ENCODE measurements at regions not wholly inside any gene's neighbourhood (a gene's known extent, or its start where the extent isn't known, plus 50 kb on each side); places are given as distances from the start of the nearest gene placed in this dataset.

- Mint-ChIP-seq H3K27me3 (no peaks in the 10 kb centered on the region), H3K27ac (no peak overlapping the region), H3K4me3 (no peak overlapping the region), H3K9me3 (peaks cover 2% of the 10 kb centered on the region), H3K4me1 (ENCODE audit: low read depth) (no peaks in the 10 kb centered on the region), H3K36me3 (ENCODE audit: low read depth) (no peaks in the 10 kb centered on the region)
- intact Hi-C loops (cut with DNase I, micrococcal nuclease), result no loop called here
- no peak overlapping the region for H3K4me3 ChIP-seq (ENCODE audit: low read length)
- ATAC-seq (ENCODE audit: poor library complexity) (no peak), DNase-seq (no peak)
- POLR2A ChIA-PET, result no interaction called here
- no peak for TF ChIP-seq CTCF (IDR thresholded peaks at IDR 0.05)
- CTCF ChIA-PET, result no interaction called here
- no peak overlapping the region for H3K27ac ChIP-seq (ENCODE audit: low read depth in 1 of 2, low read length in 2 of 2)
- no peaks in the 10 kb centered on the region for H3K27me3 ChIP-seq (ENCODE audit: control insufficient read depth in 1 of 2, insufficient read depth in 2 of 2, low read length in 2 of 2)
- peaks cover 0 to 3% of the 10 kb centered on the region in 2 experiments for H3K9me3 ChIP-seq (ENCODE audit: control insufficient read depth in 1 of 2, insufficient read depth in 1 of 2, low read length in 2 of 2)
- no peaks in the 10 kb centered on the region for H3K4me1 ChIP-seq (ENCODE audit: insufficient read depth, low read length)
- H3K36me3 ChIP-seq (ENCODE audit: insufficient read depth, low read length), result no peaks in the 10 kb centered on the region
Observed at GRCh38 chr4:23630110-23630509, 259.7 kb downstream of the PPARGC1A start.

- no peak for ATAC-seq (ENCODE audit: poor library complexity)
Observed at GRCh38 chr4:23629421-23629820, 260.4 kb downstream of the PPARGC1A start.

GRCh38 chr4:23614284-23614892 is 275.5 kb downstream of the PPARGC1A start:
- ChIA-PET CTCF (no interaction called here), POLR2A (no interaction called here)
- Histone ChIP-seq H3K4me3 (ENCODE audit: low read length) (no peak overlapping the region), H3K27ac (ENCODE audit: low read depth in 1 of 2, low read length in 2 of 2) (no peak overlapping the region), H3K36me3 (ENCODE audit: insufficient read depth, low read length) (no peaks in the 10 kb centered on the region), H3K27me3 (ENCODE audit: control insufficient read depth in 1 of 2, insufficient read depth in 2 of 2, low read length in 2 of 2) (no peaks in the 10 kb centered on the region), H3K9me3 (ENCODE audit: control insufficient read depth in 1 of 2, insufficient read depth in 1 of 2, low read length in 2 of 2) (no peaks in the 10 kb centered on the region), H3K4me1 (ENCODE audit: insufficient read depth, low read length) (no peaks in the 10 kb centered on the region)
- Mint-ChIP-seq H3K4me1 (ENCODE audit: low read depth) (no peaks in the 10 kb centered on the region), H3K9me3 (peaks cover 5% of the 10 kb centered on the region), H3K27ac (no peak overlapping the region), H3K27me3 (no peaks in the 10 kb centered on the region), H3K4me3 (no peak overlapping the region), H3K36me3 (ENCODE audit: low read depth) (no peaks in the 10 kb centered on the region)
- ATAC-seq (ENCODE audit: poor library complexity) (no peak), DNase-seq (peak in 1 of 14 experiments; percentile 3)
- TF ChIP-seq CTCF (IDR thresholded peaks at IDR 0.05), result no peak
- intact Hi-C loops (cut with DNase I, micrococcal nuclease), result no loop called here

More at GRCh38 chr4:23629421-23629820, 260.4 kb downstream of the PPARGC1A start:
- Histone ChIP-seq H3K27ac (ENCODE audit: low read depth in 1 of 2, low read length in 2 of 2) (no peak overlapping the region), H3K9me3 (ENCODE audit: control insufficient read depth in 1 of 2, insufficient read depth in 1 of 2, low read length in 2 of 2) (peaks cover 0 to 9% of the 10 kb centered on the region in 2 experiments), H3K27me3 (ENCODE audit: control insufficient read depth in 1 of 2, insufficient read depth in 2 of 2, low read length in 2 of 2) (no peaks in the 10 kb centered on the region), H3K4me3 (ENCODE audit: low read length) (no peak overlapping the region), H3K4me1 (ENCODE audit: insufficient read depth, low read length) (no peaks in the 10 kb centered on the region), H3K36me3 (ENCODE audit: insufficient read depth, low read length) (no peaks in the 10 kb centered on the region)
- DNase-seq, result no peak
- H3K27ac Mint-ChIP-seq, result no peak overlapping the region
- no peaks in the 10 kb centered on the region for H3K4me1 Mint-ChIP-seq (ENCODE audit: low read depth)
- H3K27me3 Mint-ChIP-seq, result no peaks in the 10 kb centered on the region
- no peaks in the 10 kb centered on the region for H3K36me3 Mint-ChIP-seq (ENCODE audit: low read depth)
- POLR2A ChIA-PET, result no interaction called here
- intact Hi-C loops (cut with DNase I, micrococcal nuclease), result no loop called here
- no peak overlapping the region for H3K4me3 Mint-ChIP-seq
- peaks cover 4% of the 10 kb centered on the region for H3K9me3 Mint-ChIP-seq
- CTCF ChIA-PET, result no interaction called here
- no peak for TF ChIP-seq CTCF (IDR thresholded peaks at IDR 0.05)

Measured in CD4-positive, alpha-beta T cell (primary cell).